ENCODE measurements at regions not wholly inside any gene's neighbourhood (a gene's known extent, or its start where the extent isn't known, plus 50 kb on each side); places are given as distances from the start of the nearest gene placed in this dataset.
"Not testable (repeated sequence)": the region's sequence is repeated elsewhere in the genome, so short reads cannot be mapped to it uniquely, and the experiment has no call there.

- in situ Hi-C loops (cut with HindIII; ENCODE audit: low pct_unique_long_range_greater_than_20kb, low sequenced_read_pairs): no loop called here
- no peak for TF ChIP-seq JUND (IDR thresholded peaks at IDR 0.05; ENCODE audit: low read depth)
- no peak for DNase-seq (ENCODE audit: low read depth in 1 of 2, low spot score in 1 of 2)
These were observed 229.8 kb downstream of the TLE1 start for GRCh38 chr9:81459591-81459990.

- TF ChIP-seq JUND (IDR thresholded peaks at IDR 0.05; ENCODE audit: low read depth): no peak
- in situ Hi-C loops (cut with HindIII; ENCODE audit: low pct_unique_long_range_greater_than_20kb, low sequenced_read_pairs): no loop called here
- DNase-seq (ENCODE audit: low read depth in 1 of 2, low spot score in 1 of 2): no peak
These were observed 232.8 kb downstream of the TLE1 start for GRCh38 chr9:81456431-81457006.

GRCh38 chr9:81455462-81456219 lies 233.7 kb downstream of the TLE1 start:
- no peak for DNase-seq (ENCODE audit: low read depth in 1 of 2, low spot score in 1 of 2)
- in situ Hi-C loops (cut with HindIII; ENCODE audit: low pct_unique_long_range_greater_than_20kb, low sequenced_read_pairs): no loop called here
- no peak for TF ChIP-seq JUND (IDR thresholded peaks at IDR 0.05; ENCODE audit: low read depth)

- TF ChIP-seq JUND (IDR thresholded peaks at IDR 0.05; ENCODE audit: low read depth): no peak
- in situ Hi-C loops (cut with HindIII; ENCODE audit: low pct_unique_long_range_greater_than_20kb, low sequenced_read_pairs): no loop called here
- no peak for DNase-seq (ENCODE audit: low read depth in 1 of 2, low spot score in 1 of 2)
These were observed 243.9 kb downstream of the TLE1 start for GRCh38 chr9:81445331-81445921.

GRCh38 chr9:81431641-81432040 lies 257.7 kb downstream of the TLE1 start:
- no peak for TF ChIP-seq JUND (IDR thresholded peaks at IDR 0.05; ENCODE audit: low read depth)
- in situ Hi-C loops (cut with HindIII; ENCODE audit: low pct_unique_long_range_greater_than_20kb, low sequenced_read_pairs): no loop called here
- DNase-seq (ENCODE audit: low read depth in 1 of 2, low spot score in 1 of 2): peak; percentile 1 to 58

GRCh38 chr9:81430727-81431126 lies 258.6 kb downstream of the TLE1 start:
- DNase-seq (ENCODE audit: low read depth in 1 of 2, low spot score in 1 of 2): no peak
- TF ChIP-seq JUND (IDR thresholded peaks at IDR 0.05; ENCODE audit: low read depth): no peak
- in situ Hi-C loops (cut with HindIII; ENCODE audit: low pct_unique_long_range_greater_than_20kb, low sequenced_read_pairs): no loop called here

GRCh38 chr9:81427870-81428269 lies 261.5 kb downstream of the TLE1 start:
- no peak for TF ChIP-seq JUND (IDR thresholded peaks at IDR 0.05; ENCODE audit: low read depth)
- DNase-seq (ENCODE audit: low read depth in 1 of 2, low spot score in 1 of 2): no peak
- in situ Hi-C loops (cut with HindIII; ENCODE audit: low pct_unique_long_range_greater_than_20kb, low sequenced_read_pairs): no loop called here

GRCh38 chr9:81424431-81424830 lies 264.9 kb downstream of the TLE1 start:
- in situ Hi-C loops (cut with HindIII; ENCODE audit: low pct_unique_long_range_greater_than_20kb, low sequenced_read_pairs): no loop called here
- no peak for TF ChIP-seq JUND (IDR thresholded peaks at IDR 0.05; ENCODE audit: low read depth)
- DNase-seq (ENCODE audit: low read depth in 1 of 2, low spot score in 1 of 2): no peak

GRCh38 chr9:81423589-81424326 lies 265.6 kb downstream of the TLE1 start:
- in situ Hi-C loops (cut with HindIII; ENCODE audit: low pct_unique_long_range_greater_than_20kb, low sequenced_read_pairs): no loop called here
- no peak for DNase-seq (ENCODE audit: low read depth in 1 of 2, low spot score in 1 of 2)
- no peak for TF ChIP-seq JUND (IDR thresholded peaks at IDR 0.05; ENCODE audit: low read depth)

GRCh38 chr9:81421090-81421489 lies 268.3 kb downstream of the TLE1 start:
- in situ Hi-C loops (cut with HindIII; ENCODE audit: low pct_unique_long_range_greater_than_20kb, low sequenced_read_pairs): not testable (repeated sequence)

GRCh38 chr9:81420024-81420423 lies 269.3 kb downstream of the TLE1 start:
- DNase-seq (ENCODE audit: low read depth in 1 of 2, low spot score in 1 of 2): no peak
- in situ Hi-C loops (cut with HindIII; ENCODE audit: low pct_unique_long_range_greater_than_20kb, low sequenced_read_pairs): no loop called here
- TF ChIP-seq JUND (IDR thresholded peaks at IDR 0.05; ENCODE audit: low read depth): no peak

More at GRCh38 chr9:81421090-81421489, 268.3 kb downstream of the TLE1 start:
- not testable (repeated sequence) for DNase-seq (ENCODE audit: low read depth in 1 of 2, low spot score in 1 of 2)

GRCh38 chr9:81417941-81418340 lies 271.4 kb downstream of the TLE1 start:
- TF ChIP-seq JUND (IDR thresholded peaks at IDR 0.05; ENCODE audit: low read depth): no peak
- in situ Hi-C loops (cut with HindIII; ENCODE audit: low pct_unique_long_range_greater_than_20kb, low sequenced_read_pairs): no loop called here
- no peak for DNase-seq (ENCODE audit: low read depth in 1 of 2, low spot score in 1 of 2)

- TF ChIP-seq JUND (IDR thresholded peaks at IDR 0.05; ENCODE audit: low read depth): no peak
- DNase-seq (ENCODE audit: low read depth in 1 of 2, low spot score in 1 of 2): no peak
- in situ Hi-C loops (cut with HindIII; ENCODE audit: low pct_unique_long_range_greater_than_20kb, low sequenced_read_pairs): no loop called here
These were observed 272.1 kb downstream of the TLE1 start for GRCh38 chr9:81417299-81417675.
